ENCODE measurements at regions not wholly inside any gene's neighbourhood (a gene's known extent, or its start where the extent isn't known, plus 50 kb on each side); places are given as distances from the start of the nearest gene placed in this dataset.
"Not testable (repeated sequence)": the region's sequence is repeated elsewhere in the genome, so short reads cannot be mapped to it uniquely, and the experiment has no call there.

GRCh38 chr1:146883190-146883589 lies 54.9 kb upstream of the NBPF12 start:
- DNase-seq, result not testable (repeated sequence)

- DNase-seq, result not testable (repeated sequence)
Observed at GRCh38 chr1:146881096-146881495, 57.0 kb upstream of the NBPF12 start.

GRCh38 chr1:146863799-146864319 lies 74.3 kb upstream of the NBPF12 start:
- DNase-seq, result not testable (repeated sequence)

GRCh38 chr1:146853147-146853546 lies 85.0 kb upstream of the NBPF12 start:
- not testable (repeated sequence) for DNase-seq

- DNase-seq, result peak in 1 of 2 donors; percentile 1
Observed at GRCh38 chr1:146850352-146850889, 87.7 kb upstream of the NBPF12 start.

- DNase-seq, result not testable (repeated sequence)
Observed at GRCh38 chr1:146838725-146839124, 99.4 kb upstream of the NBPF12 start.

- DNase-seq, result not testable (repeated sequence)
Observed at GRCh38 chr1:146826957-146827356, 111.2 kb upstream of the NBPF12 start.

- DNase-seq, result not testable (repeated sequence)
Observed at GRCh38 chr1:146794236-146794635, 143.9 kb upstream of the NBPF12 start.

GRCh38 chr1:146792725-146793124 lies 145.4 kb upstream of the NBPF12 start:
- DNase-seq, result peak; percentile 0 to 1

GRCh38 chr1:146784212-146784940 lies 153.7 kb upstream of the NBPF12 start:
- not testable (repeated sequence) for DNase-seq

GRCh38 chr1:146781235-146781634 lies 156.9 kb upstream of the NBPF12 start:
- not testable (repeated sequence) for DNase-seq

GRCh38 chr1:146777826-146778602 lies 160.1 kb upstream of the NBPF12 start:
- DNase-seq, result peak; percentile 68 to 71

- not testable (repeated sequence) for DNase-seq
Observed at GRCh38 chr1:146774988-146775387, 163.1 kb upstream of the NBPF12 start.

GRCh38 chr1:146774271-146774670 lies 163.9 kb upstream of the NBPF12 start:
- DNase-seq, result not testable (repeated sequence)

- not testable (repeated sequence) for DNase-seq
Observed at GRCh38 chr1:146771409-146771808, 166.7 kb upstream of the NBPF12 start.

- DNase-seq, result not testable (repeated sequence)
Observed at GRCh38 chr1:146770998-146771397, 167.1 kb upstream of the NBPF12 start.

- not testable (repeated sequence) for DNase-seq
Observed at GRCh38 chr1:146763234-146763633, 174.9 kb upstream of the NBPF12 start.

GRCh38 chr1:146756858-146757257 lies 181.3 kb upstream of the NBPF12 start:
- peak in 1 of 2 donors; percentile 6 for DNase-seq

GRCh38 chr1:146748686-146749085 lies 189.4 kb upstream of the NBPF12 start:
- not testable (repeated sequence) for DNase-seq

GRCh38 chr1:146731981-146732680 lies 206.0 kb upstream of the NBPF12 start:
- not testable (repeated sequence) for DNase-seq

GRCh38 chr1:146729642-146730344 lies 208.3 kb upstream of the NBPF12 start:
- DNase-seq, result not testable (repeated sequence)
